Vagina (tissue), 2 donors: ENCODE measurements at regions not wholly inside any gene's neighbourhood (a gene's known extent, or its start where the extent isn't known, plus 50 kb on each side); places are given as distances from the start of the nearest gene placed in this dataset.

Source experiments
- DNase-seq, 2 donors: peaks; one replicate each; pipeline ENCODE4 v3.0.0-alpha.2; 2017; ENCODE audit errors: extremely low spot score in 2 of 2
- H3K27ac ChIP-seq: fragments of 200-600 bp; sonication (generic); one replicate; pipeline ENCODE4 v1.5.1; 2019
- H3K27me3 ChIP-seq: fragments of 200-600 bp; sonication (generic); one replicate; pipeline ENCODE4 v1.5.1; 2019
- H3K36me3 ChIP-seq, 2 donors: fragments of 200-600 bp; sonication (generic); one replicate each; pipeline ENCODE4 v1.5.1; 2017 to 2019
- H3K4me1 ChIP-seq: fragments of 200-600 bp; sonication (generic); one replicate; pipeline ENCODE4 v1.5.1; 2019
- H3K4me3 ChIP-seq, 2 donors: fragments of 200-600 bp; sonication (generic); 1 replicate in 1 of 2; 2 replicates in 1 of 2; pipeline ENCODE4 v1.5.1; 2016 to 2019
- H3K9me3 ChIP-seq: fragments of 200-600 bp; sonication (generic); one replicate; pipeline ENCODE4 v1.5.1; 2019
- CTCF ChIP-seq, 3 experiments: fragments of 450-650 bp in 2 of 3; fragments of 200-600 bp in 1 of 3; sonication (generic) in 1 of 3; IDR thresholded peaks; one replicate each; pipeline ENCODE4 v1.5.1; 2017 to 2019; ENCODE audit warnings: antibody characterized with exemption in 3 of 3, mild to moderate bottlenecking in 2 of 3, moderate library complexity in 2 of 3
- POLR2A ChIP-seq, 2 donors: fragments of 450-650 bp; IDR thresholded peaks; one replicate each; pipeline ENCODE4 v1.6.1; 2017; ENCODE audit warnings: antibody characterized with exemption in 2 of 2, mild to moderate bottlenecking in 2 of 2, moderate library complexity in 2 of 2
- POLR2AphosphoS5 ChIP-seq, 2 donors: sonication (generic); formaldehyde crosslinking; IDR thresholded peaks; one replicate each; pipeline ENCODE4 v1.9.0; 2017; ENCODE audit warnings: antibody characterized with exemption in 2 of 2, mild to moderate bottlenecking in 2 of 2, low read depth in 1 of 2; ENCODE audit not compliant: insufficient read depth in 1 of 2
- intact Hi-C: fragments of 100-400 bp; cut with DNase I; formaldehyde crosslinking; loops from one replicate; pipeline ENCODE4 v1.15.1; 2023

- intact Hi-C loops: no loop called here
- DNase-seq: no peak
- H3K27ac ChIP-seq: no peak overlapping the region
- no peak overlapping the region for H3K4me3 ChIP-seq
- H3K36me3 ChIP-seq: no peaks in the 10 kb centered on the region
- no peak for TF ChIP-seq POLR2A (IDR thresholded peaks at IDR 0.05)
- TF ChIP-seq POLR2AphosphoS5 (IDR thresholded peaks at IDR 0.05; ENCODE audit: insufficient read depth in 1 of 2, low read depth in 1 of 2): no peak
- no peak for TF ChIP-seq CTCF (IDR thresholded peaks at IDR 0.05)
- peaks cover 17% of the 10 kb centered on the region for H3K4me1 ChIP-seq
- H3K27me3 ChIP-seq: no peaks in the 10 kb centered on the region
- H3K9me3 ChIP-seq: peaks cover 4% of the 10 kb centered on the region
Observed at GRCh38 chr3:65015711-65016110, 327.9 kb upstream of the ADAMTS9 start.

- Histone ChIP-seq H3K27me3 (no peaks in the 10 kb centered on the region), H3K4me1 (no peaks in the 10 kb centered on the region), H3K36me3 (no peaks in the 10 kb centered on the region), H3K27ac (no peak overlapping the region), H3K4me3 (no peak overlapping the region), H3K9me3 (peaks cover 4% of the 10 kb centered on the region)
- TF ChIP-seq CTCF (IDR thresholded peaks at IDR 0.05) (no peak), POLR2AphosphoS5 (IDR thresholded peaks at IDR 0.05; ENCODE audit: insufficient read depth in 1 of 2, low read depth in 1 of 2) (no peak), POLR2A (IDR thresholded peaks at IDR 0.05) (no peak)
- intact Hi-C loops: no loop called here
- DNase-seq: no peak
Observed at GRCh38 chr3:65013053-65013452, 325.3 kb upstream of the ADAMTS9 start.

- no peak overlapping the region for H3K27ac ChIP-seq
Observed at GRCh38 chr3:65006300-65006739, 318.5 kb upstream of the ADAMTS9 start.

GRCh38 chr3:65005486-65005885 is 317.7 kb upstream of the ADAMTS9 start:
- Histone ChIP-seq H3K27ac (no peak overlapping the region), H3K36me3 (no peaks in the 10 kb centered on the region), H3K4me1 (peaks cover 6% of the 10 kb centered on the region), H3K27me3 (no peaks in the 10 kb centered on the region), H3K4me3 (no peak overlapping the region), H3K9me3 (no peaks in the 10 kb centered on the region)
- DNase-seq: no peak
- TF ChIP-seq POLR2AphosphoS5 (IDR thresholded peaks at IDR 0.05; ENCODE audit: insufficient read depth in 1 of 2, low read depth in 1 of 2): no peak
- TF ChIP-seq POLR2A (IDR thresholded peaks at IDR 0.05): no peak
- no peak for TF ChIP-seq CTCF (IDR thresholded peaks at IDR 0.05)
- intact Hi-C loops: no loop called here

More at GRCh38 chr3:65006300-65006739, 318.5 kb upstream of the ADAMTS9 start:
- H3K4me3 ChIP-seq: no peak overlapping the region
- TF ChIP-seq POLR2AphosphoS5 (IDR thresholded peaks at IDR 0.05; ENCODE audit: insufficient read depth in 1 of 2, low read depth in 1 of 2) (no peak), CTCF (IDR thresholded peaks at IDR 0.05) (no peak), POLR2A (IDR thresholded peaks at IDR 0.05) (no peak)
- no peaks in the 10 kb centered on the region for H3K9me3 ChIP-seq
- no peaks in the 10 kb centered on the region for H3K27me3 ChIP-seq
- DNase-seq: no peak
- intact Hi-C loops: no loop called here
- no peaks in the 10 kb centered on the region for H3K36me3 ChIP-seq
- peaks cover 6% of the 10 kb centered on the region for H3K4me1 ChIP-seq

- intact Hi-C loops: no loop called here
- H3K27ac ChIP-seq: no peak overlapping the region
- DNase-seq: no peak
- no peaks in the 10 kb centered on the region for H3K9me3 ChIP-seq
- no peak overlapping the region for H3K4me3 ChIP-seq
- H3K27me3 ChIP-seq: no peaks in the 10 kb centered on the region
- peaks cover 6% of the 10 kb centered on the region for H3K4me1 ChIP-seq
- no peak for TF ChIP-seq POLR2A (IDR thresholded peaks at IDR 0.05)
- TF ChIP-seq POLR2AphosphoS5 (IDR thresholded peaks at IDR 0.05; ENCODE audit: insufficient read depth in 1 of 2, low read depth in 1 of 2): no peak
- no peak for TF ChIP-seq CTCF (IDR thresholded peaks at IDR 0.05)
- H3K36me3 ChIP-seq: no peaks in the 10 kb centered on the region
Observed at GRCh38 chr3:65004795-65005295, 317.0 kb upstream of the ADAMTS9 start.
